ENCODE measurements at regions not wholly inside any gene's neighbourhood (a gene's known extent, or its start where the extent isn't known, plus 50 kb on each side); places are given as distances from the start of the nearest gene placed in this dataset.

GRCh38 chr1:201708691-201709090 lies 120.3 kb upstream of the IPO9 start:
- no peak for DNase-seq (ENCODE audit: low spot score)

- DNase-seq (ENCODE audit: low spot score): peak; percentile 67
Observed at GRCh38 chr1:201709564-201710295, 119.2 kb upstream of the IPO9 start.

GRCh38 chr1:201710632-201711597 lies 118.0 kb upstream of the IPO9 start:
- no peak for DNase-seq (ENCODE audit: low spot score)

GRCh38 chr1:201711811-201712210 lies 117.1 kb upstream of the IPO9 start:
- DNase-seq (ENCODE audit: low spot score): no peak

- no peak for DNase-seq (ENCODE audit: low spot score)
Observed at GRCh38 chr1:201712387-201713085, 116.4 kb upstream of the IPO9 start.

- peak; percentile 95 for DNase-seq (ENCODE audit: low spot score)
Observed at GRCh38 chr1:201713086-201713810, 115.7 kb upstream of the IPO9 start.

- DNase-seq (ENCODE audit: low spot score): peak; percentile 96
Observed at GRCh38 chr1:201714542-201715329, 114.2 kb upstream of the IPO9 start.

GRCh38 chr1:201715351-201715750 lies 113.6 kb upstream of the IPO9 start:
- no peak for DNase-seq (ENCODE audit: low spot score)

- DNase-seq (ENCODE audit: low spot score): no peak
Observed at GRCh38 chr1:201715801-201716741, 112.9 kb upstream of the IPO9 start.

GRCh38 chr1:201716742-201717135 lies 112.2 kb upstream of the IPO9 start:
- no peak for DNase-seq (ENCODE audit: low spot score)

GRCh38 chr1:201717286-201717685 lies 111.7 kb upstream of the IPO9 start:
- no peak for DNase-seq (ENCODE audit: low spot score)

GRCh38 chr1:201718346-201719202 lies 110.4 kb upstream of the IPO9 start:
- no peak for DNase-seq (ENCODE audit: low spot score)

- DNase-seq (ENCODE audit: low spot score): peak; percentile 85
Observed at GRCh38 chr1:201719812-201720521, 109.0 kb upstream of the IPO9 start.

- no peak for DNase-seq (ENCODE audit: low spot score)
Observed at GRCh38 chr1:201720522-201720844, 108.5 kb upstream of the IPO9 start.

- DNase-seq (ENCODE audit: low spot score): peak; percentile 61
Observed at GRCh38 chr1:201721082-201722049, 107.6 kb upstream of the IPO9 start.

- DNase-seq (ENCODE audit: low spot score): no peak
Observed at GRCh38 chr1:201724039-201724765, 104.8 kb upstream of the IPO9 start.

GRCh38 chr1:201724766-201725118 lies 104.2 kb upstream of the IPO9 start:
- DNase-seq (ENCODE audit: low spot score): no peak
